Hypothalamus (tissue), 51 donors: ENCODE measurements at regions not wholly inside any gene's neighbourhood (a gene's known extent, or its start where the extent isn't known, plus 50 kb on each side); places are given as distances from the start of the nearest gene placed in this dataset.

Experiments used
- DNase-seq, 51 donors: peaks; one replicate each; lab custom pipeline; 2025; lab: John Stamatoyannopoulos, UW

DNA sequence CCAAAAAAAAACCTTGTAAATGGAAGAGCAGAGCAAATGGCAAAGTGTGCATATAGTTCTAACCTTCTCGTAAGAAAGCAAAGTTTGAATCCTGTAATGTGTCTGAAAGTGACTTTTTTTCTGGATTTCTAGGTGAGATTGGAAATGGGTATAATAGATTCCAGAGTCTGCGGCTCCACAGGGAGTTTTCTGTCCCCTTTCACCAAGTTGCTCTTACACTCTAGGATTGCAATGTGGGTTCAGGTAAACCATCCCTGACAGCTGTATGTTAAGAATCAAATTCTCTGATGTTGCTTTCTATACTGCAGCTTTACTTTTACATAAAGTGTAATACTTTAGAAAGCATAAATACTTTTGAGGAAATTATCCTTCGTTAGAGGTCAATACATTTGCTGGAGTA is 260.1 kb downstream of the PRL start:
- DNase-seq, result no peak

DNA sequence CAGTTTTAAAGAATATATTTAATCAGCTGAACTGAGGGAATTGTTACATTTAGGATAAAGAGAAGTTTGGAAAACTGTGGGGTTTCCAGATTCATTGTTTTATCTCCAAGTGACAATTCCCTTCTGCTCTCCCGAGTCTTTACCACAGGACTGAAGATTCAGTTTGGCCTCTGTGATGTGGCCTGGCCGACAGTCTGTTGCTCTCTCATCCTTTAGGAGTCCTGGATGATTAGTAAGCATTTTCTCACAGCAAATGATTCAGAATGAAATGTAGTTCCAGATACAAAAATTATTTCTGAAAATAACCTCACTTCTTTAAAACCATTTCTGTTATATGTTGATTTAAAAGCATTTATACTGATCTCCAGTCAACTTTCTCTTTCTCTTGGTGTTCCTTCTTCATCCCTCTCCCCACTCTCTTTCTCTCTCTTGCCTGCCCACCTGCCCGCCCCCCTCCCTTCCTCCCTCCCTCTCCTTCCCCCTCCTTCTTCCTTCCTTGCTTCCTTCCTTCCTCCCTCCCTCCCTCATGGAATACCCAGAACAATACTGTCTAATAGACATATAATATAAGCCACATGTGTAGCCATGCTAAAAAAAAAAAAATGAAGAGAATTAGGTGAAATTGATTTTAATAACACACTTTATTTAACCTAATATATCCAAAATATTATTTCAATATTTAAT is 254.9 kb downstream of the PRL start:
- DNase-seq, result no peak

DNA sequence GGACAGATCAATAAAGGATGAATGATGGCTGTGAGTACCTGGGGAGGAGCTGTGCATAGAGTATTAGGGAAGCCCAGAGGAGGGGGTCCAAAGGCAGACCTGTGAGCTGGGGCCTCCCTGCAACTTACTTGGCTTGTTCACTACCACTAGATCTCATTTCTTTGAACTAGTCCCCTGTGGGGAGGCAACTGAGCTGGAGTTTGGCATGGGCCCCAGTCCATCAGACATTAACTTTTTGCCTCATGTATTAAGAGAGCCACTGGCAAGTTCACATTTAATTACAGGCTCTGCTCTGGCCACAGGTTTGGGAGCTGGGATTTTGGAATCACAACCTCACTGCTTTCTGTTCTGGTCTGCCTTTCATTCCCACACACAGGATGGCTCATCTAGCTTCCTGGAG is 254.1 kb downstream of the PRL start:
- DNase-seq, result no peak

DNA sequence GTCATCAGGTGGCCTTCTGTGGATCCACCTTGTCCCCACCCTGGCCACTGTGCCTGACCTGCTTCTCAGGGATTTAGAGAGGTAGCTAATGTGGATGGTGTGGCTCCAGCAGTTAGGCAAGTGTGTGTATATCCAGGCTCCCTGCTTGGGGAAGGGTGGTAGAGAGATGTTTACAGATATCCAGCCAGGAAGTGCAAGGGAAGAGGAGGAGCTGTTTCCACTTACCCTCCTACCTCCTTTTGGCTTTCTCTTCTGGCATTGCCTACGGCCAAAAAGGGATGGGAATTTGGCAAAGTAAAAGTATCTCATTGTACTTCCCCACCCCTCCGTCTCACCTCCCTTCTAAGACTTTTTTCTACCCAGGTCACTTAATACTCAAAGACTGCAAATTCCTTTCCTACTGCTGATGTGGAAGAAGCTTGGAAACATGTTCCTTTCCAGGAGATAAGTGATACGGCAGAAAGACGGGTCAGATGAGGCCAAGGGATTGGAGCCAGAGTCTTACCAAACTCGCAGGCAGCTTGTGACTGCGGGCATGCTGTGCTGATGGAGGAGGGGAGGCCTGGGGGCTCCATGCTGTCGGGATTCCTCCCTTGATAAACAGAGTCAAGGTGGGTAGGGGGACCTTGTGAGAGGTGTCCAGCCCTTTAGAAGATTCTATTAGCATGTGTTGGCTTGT is 253.4 kb downstream of the PRL start:
- DNase-seq, result no peak

DNA sequence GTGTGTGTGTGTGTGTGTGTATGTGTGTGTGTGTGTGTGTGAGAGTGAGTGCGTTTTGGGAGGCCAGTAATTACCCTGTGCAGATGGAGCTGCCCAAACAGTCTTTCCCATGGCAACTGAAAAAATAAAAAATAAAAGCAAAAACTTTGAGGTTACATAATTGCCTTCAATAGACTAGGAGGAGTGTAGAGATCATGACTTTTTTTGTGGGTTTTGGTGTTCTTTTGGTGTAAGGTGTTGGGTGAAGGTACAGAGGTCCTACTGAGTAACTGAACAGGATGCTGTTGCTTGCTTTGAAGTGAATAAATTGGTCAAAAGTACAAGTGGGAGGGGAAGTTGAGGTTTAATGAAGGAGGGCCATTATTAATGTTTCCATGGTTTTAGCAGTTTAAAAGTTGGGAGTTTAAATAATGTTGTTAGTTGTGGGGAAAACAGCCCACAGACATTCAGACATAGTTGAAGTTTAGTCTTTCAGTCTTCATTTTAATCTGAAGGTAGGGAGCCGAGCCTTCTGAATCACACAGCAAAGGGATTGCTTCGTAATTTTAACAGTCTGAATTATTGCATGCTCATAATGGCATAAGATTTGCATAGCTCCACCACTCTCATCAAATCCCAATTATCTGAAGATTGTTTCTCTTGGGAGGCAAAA is 251.4 kb downstream of the PRL start:
- DNase-seq, result no peak

DNA sequence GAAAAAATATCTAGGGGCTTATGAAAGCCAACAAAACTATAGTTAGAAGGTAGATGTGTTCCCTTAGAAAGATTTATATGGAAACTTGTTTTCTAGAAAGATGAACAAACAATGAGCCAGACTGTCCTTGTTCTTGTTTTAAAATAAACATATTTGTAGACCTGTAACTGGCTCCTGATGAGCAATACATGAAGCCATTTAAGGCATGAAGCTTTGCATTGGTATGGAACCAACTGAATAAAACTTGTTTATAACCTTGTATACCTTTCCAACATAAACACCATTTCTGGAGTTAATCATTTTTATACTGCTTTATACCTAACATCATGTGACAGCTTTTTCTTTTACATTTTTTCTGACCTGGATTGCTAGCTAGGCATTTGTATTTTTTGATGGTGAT is 247.8 kb downstream of the PRL start:
- DNase-seq, result no peak

DNA sequence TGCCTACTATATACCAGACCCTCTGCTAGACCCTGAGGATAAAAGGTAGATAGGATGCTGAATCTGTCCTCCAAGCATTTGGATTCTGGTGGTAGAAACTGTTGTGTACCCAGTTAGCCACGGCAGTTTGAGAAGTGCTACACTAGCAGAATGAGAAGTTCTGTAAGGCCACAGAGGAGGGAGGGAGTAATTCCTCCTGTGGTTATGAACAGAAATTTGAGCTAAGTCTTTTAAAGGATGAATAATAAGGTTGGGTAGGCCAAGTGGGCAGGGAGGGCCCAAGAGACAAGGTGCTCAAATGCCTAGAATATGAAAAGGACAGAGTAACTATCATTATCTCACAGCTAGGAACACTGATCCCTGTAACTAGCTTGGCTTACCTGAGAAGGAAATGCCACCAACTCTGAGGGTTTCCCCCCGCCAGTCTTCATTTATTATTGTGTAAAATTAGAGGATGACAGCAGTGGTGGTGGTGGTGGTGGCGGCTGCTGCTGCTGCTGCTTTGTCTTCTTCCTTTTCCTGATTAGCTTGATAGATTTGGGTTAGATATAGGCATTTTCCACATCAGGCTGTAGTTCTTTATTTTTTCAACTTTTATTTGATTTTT is 243.3 kb downstream of the PRL start:
- DNase-seq, result no peak

DNA sequence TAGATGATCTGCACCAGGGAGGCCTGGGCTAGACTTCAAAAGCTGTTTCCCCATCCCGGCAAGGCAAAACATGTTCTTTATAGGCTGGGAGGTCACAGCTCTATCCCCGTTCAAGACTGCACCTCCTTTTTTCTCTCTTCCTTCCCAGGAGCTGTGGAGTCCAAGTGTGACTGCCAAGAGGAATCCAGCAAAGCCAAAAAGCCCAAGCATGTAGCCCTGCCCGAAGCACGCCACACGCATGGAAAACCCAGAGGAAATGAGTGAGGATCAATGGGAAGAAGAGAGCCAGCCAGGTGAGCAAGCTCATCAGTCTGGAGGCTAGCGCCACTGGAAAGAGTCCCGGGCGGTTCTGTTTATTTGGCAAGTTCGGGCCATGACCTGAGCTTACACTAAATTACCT is 240.4 kb downstream of the PRL start:
- no peak for DNase-seq

DNA sequence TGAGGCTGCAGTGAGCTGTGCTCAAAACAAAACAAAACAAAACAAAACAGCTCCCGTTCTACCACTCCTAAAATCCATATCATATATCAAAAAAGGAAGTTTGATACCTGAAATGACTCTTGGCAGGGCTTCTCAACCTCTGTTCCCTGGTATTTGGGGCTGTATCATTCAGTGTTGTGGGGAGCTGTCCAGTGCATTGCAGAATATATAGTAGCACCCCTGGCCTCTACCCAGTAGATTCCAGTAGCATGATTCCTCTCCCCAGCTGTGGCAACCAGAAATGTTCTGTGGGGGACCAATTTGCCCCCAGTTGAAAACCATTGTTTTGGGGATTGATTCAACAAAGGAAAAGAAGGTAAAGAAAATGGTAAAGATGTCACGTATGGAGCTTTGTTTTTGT is 238.9 kb downstream of the PRL start:
- no peak for DNase-seq

DNA sequence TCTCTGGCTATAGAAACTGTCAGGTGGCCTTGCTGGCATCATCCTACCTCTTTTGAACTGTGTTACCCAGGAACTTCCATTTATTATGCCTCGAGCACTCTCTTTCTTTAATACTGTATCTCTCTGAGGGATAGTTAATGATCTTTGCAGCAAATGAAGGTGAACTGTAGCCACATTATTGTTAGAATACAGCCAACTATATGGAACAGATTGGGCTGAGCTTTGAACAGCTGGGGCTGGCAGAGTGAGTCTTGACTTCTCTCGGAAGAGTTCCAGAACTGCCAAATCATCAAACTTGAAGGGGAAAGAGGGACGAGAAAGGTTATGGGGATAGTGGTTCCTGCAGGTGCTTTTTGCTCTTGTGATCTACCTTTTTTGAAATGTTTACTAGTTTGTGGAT is 237.7 kb downstream of the PRL start:
- DNase-seq, result no peak

DNA sequence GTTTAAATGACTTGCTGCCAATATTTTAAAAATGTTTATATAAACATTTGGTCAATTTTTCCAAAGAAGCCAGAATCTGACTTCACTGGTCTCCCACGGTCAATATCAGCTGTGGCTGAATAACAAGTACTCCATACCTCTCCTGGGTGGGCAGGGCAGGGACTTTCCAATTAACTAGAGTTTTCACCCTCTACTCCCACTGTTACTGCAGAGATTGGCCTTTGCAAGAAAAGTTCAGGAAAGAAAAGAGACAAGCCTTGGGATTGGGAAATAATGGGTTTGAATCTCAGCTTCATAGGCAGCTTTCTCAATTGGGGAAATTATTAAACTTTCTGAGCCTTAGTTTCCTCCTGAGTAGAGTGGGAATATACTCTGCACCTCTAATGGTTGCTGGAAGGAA is 236.9 kb downstream of the PRL start:
- DNase-seq, result no peak

DNA sequence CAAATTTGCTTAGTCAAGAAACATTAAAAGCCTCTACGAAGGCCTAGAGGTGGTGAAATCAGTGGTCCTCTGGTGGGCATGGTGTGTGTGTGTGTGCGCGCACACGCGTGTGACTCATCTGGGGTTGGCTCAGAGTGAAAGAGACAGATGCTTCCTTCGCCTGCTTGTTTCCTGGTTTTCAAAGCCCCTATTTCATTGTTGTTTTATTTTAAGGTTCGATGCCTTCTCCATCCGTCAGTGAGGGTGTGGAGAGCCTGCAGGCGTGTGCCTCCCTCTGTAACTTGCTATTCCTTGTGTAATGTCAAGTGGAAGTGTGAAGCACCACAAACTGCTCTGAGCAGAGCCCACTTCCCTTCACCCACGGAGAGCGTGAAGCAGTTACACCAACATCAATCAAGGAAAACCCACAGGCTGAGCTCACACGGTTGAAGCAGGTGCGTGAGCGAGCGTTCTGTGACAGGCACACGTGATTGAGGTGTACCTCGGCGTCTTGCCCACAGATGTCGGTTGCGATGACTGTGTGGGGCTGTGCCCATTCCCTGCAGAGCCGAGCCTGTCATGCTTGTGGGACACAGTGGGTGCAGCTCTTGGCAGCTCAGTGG is 233.9 kb downstream of the PRL start:
- peak in 21 of 51 donors; percentile 3 to 64 (median 21) for DNase-seq

DNA sequence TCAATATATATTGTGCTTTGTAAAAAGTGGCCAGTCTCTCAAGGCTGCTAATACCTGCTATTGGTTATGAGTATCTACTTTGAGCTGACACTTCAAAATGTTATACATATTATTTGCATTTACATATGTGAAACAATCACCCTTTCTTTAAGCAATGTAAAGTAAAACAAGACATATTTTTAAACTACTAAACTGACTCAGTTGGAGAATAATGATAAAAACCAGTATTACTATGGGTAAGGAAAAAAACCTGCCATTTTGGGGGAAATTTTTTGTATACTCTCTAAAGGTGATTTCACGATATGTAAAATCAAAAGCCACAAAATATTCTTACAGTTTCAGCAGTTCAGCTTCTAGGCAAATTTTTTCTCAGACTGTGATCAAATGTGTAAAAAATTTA is 232.3 kb downstream of the PRL start:
- DNase-seq, result no peak

DNA sequence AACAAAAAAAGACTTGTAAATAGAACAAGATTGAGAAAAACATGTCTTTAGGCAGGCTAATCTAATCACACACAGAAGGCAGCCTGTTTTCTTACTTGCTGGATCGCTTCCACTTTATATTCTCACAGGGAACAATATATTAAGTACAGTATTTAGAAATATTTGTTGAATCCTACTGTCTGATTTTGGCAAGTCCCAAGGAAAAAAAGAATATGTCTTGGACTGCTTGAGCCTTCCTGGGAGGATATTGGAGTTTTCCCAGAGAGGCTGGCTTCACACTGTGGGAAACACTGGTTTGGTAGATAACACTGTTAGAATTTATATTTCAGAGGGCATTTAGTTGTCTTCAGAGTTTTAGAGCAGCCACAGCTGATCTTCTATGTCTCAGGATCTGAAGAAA is 229.7 kb downstream of the PRL start:
- DNase-seq, result no peak

DNA sequence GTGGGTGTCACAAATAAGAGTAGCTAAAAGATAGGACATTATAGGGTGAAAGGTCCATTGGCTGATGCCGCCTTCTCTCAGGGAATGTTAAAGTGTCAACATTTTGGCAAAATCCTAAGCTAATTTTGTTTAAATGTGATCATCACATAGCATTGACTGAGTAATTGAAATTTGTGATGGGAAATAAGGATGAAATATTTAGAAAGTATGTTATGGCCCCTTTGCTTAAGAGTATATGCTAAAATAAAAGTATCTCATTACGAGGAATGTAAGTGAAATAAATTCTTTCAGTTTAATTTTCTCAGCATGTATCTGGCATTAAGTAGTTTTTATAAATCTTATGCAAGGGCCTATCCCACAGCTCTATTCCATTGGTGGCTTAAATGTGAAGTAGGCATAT is 229.2 kb downstream of the PRL start:
- no peak for DNase-seq

DNA sequence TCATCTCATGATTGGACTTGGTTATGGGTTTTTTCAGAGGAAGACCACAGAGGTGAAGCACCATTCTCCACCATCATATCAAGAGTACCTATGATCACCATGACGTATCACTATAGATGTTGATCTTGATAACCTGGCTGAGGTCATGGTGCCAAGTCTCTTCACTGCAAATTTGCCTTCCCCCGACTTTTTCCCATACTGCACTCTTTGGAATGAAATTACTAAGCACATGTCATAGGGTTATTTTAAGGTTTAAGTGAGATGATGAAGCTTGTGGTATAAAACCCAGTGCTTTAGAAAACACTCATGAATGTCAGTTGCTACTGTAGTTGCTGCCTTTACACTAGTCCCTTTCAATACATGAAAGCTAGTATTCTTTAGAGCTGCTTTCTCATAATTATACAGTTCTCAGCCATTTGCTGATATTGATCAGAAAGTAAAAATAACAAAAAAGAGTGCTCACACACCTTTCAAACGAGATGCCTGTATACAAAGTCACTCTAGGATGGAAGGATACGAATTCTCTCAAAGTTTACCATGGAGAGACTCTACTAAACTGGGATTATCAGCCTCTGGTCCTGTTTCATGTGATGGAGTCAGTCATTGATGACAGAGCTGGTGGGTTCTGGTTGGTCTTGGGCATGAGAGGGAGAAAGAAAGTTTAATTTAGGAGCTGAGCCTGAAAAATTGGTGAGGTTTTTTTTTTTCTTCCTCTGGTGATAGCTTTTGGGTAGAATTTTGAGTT is 228.1 kb downstream of the PRL start:
- no peak for DNase-seq

DNA sequence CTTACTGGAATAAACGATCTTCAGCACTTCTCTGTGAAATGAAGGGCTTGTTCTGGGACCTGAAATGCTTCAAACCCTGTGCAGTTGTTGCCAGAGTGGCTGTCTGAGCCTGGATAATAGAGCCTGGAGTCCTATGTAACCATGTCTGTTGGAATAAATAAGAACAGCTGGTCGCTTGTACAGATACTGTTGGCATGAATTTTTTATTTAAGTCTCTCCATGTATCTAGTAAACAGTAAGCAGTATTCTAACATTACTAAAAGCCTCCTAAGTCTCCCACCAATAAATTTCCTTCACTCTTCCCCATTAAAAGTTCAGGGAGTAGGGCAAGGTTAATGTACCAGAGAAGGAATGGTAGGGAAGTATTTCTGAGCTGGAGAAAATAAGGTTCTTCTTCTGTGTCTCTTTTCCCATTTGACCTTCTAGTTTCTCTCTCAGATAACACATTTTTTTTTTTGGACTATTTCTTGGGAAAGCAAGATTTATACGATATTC is 227.5 kb downstream of the PRL start:
- DNase-seq, result no peak

DNA sequence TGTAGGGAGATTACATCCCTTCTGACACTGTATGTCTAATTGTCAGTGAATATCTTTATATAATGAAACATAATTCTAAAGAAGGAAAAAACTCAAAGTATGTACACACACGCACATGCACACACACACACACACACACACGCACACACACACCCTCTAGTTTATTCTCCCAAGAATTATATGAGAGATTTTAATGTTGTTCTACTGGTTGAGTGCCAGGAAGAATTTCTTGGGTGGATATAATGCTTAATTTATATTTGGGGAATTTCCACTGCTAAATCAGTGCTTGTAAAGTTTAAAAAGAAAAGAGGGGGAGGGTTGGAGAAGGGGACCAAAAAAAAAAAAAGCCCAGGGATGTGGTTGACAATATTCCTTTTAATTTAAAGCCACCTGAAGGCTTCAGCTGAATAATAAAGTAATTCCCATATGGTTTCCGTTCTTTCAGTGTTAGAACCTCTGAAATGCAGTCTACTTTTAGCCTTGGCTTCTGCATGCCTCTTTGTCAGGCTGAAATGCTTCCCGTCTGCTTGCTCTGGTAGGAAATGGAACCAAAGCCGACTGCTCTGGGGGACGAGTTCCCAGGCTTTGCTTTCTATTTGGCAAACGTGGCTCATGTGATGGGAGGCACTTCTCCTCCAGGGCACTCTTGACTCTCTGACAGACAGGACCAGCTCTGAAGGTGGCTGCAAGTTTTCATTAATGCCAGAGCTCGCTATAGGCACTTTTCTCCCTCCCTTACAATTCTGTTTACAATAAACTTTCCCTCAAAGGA is 225.4 kb downstream of the PRL start:
- peak in 23 of 51 donors; percentile 1 to 49 (median 18) for DNase-seq

DNA sequence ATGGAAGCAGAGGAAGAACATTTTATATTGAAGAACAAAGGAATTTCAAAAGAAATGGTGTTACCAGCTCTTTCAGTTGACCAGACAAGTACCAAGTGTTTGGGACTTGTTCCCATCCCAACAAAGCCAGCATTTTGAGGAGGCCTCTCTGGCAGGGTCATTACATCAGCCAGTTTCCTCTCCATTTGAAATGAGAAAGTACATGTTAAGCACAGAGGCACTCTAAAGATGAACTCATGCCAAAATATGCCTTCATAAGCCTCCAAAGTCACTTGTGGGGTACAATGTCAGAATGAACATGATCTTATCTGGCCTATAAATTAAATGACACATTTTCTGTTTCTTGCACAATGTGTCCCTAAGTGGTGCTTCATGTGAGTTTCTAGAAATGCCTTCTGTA is 223.9 kb downstream of the PRL start:
- DNase-seq, result no peak
